Effector memory CD4-positive, alpha-beta T cell (primary cell): ENCODE measurements at regions not wholly inside any gene's neighbourhood (a gene's known extent, or its start where the extent isn't known, plus 50 kb on each side); places are given as distances from the start of the nearest gene placed in this dataset.

ENCODE experiments used
- DNase-seq, 3 donors: peaks; one replicate each; pipeline ENCODE4 v3.0.0-alpha.2; 2020
- H3K27ac ChIP-seq: 2 replicates; pipeline ENCODE4 v1.7.0; 2013; ENCODE audit warnings: mild to moderate bottlenecking, low read length, moderate library complexity; ENCODE audit not compliant: insufficient read depth, poor library complexity, severe bottlenecking
- H3K27me3 ChIP-seq: replicated peaks from 2 replicates; pipeline ENCODE4 v1.7.0; 2013; ENCODE audit warnings: mild to moderate bottlenecking, low read length; ENCODE audit not compliant: insufficient read depth, control insufficient read depth, poor library complexity, severe bottlenecking
- H3K36me3 ChIP-seq: 2 replicates; pipeline ENCODE4 v1.7.0; 2013; ENCODE audit warnings: mild to moderate bottlenecking, low read length, moderate library complexity; ENCODE audit not compliant: control insufficient read depth, insufficient read depth
- H3K4me1 ChIP-seq: 2 replicates; pipeline ENCODE4 v1.7.0; 2013; ENCODE audit warnings: low read length, mild to moderate bottlenecking; ENCODE audit not compliant: control insufficient read depth, insufficient read depth, poor library complexity, severe bottlenecking
- H3K4me3 ChIP-seq: 2 replicates; pipeline ENCODE4 v1.7.0; 2013; ENCODE audit warnings: low read length, low read depth, mild to moderate bottlenecking; ENCODE audit not compliant: insufficient read depth, poor library complexity, severe bottlenecking
- H3K9me3 ChIP-seq: 2 replicates; pipeline ENCODE4 v1.7.0; 2013; ENCODE audit warnings: mild to moderate bottlenecking, low read length, moderate library complexity; ENCODE audit not compliant: control insufficient read depth

DNA sequence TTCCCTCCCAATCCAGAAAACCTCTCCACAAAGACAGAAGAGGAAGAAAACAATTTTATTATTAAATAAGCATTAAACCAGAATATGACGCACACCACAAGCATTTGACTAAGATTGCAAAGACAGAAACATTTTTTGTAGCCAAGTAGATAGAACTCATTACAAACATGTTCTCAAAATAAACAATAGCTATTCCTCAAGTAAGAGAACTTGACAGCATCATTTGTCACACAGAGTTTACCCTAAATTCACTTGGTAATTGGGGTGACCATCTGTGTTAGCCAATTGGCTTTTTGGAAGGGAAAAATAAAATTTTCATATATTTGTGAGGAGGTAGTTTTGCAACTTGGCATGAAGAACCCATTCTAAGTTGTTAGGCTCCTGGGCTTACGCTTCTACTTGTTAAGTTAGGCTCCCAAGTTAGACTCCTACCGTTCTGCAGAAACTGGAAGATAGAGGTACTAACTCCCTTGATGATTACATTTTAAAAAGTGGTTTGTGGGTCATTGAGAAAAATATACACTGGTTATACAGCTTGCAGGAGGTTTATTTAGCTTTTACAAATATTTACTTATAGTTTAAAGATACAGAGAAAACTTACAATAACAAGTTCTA is 618.6 kb upstream of the CNTNAP2 start:
- H3K27ac ChIP-seq: no peak overlapping the region
- no peak for DNase-seq
- no peaks in the 10 kb centered on the region for H3K9me3 ChIP-seq
- no peaks in the 10 kb centered on the region for H3K4me1 ChIP-seq
- no peaks in the 10 kb centered on the region for H3K36me3 ChIP-seq
- H3K27me3 ChIP-seq: no peaks in the 10 kb centered on the region
- H3K4me3 ChIP-seq: no peak overlapping the region

DNA sequence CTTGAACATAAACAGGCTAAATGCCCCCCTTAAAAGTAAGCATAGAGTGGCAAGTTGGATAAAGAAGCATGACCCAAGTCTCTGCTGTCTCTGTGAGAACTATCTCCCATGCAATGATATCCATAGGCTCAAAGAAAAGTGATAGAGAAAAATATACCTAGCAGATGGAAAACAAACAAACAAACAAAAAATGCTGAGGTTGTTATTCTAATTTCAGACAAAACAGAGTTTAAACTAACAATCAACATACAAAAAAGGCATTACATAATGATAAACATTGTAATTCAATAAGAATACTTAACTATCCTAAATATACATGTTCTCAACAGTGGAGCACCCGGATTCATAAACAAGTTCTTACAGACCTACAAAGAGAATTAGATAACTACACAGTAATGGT is 626.2 kb upstream of the CNTNAP2 start:
- Histone ChIP-seq H3K4me3 (no peak overlapping the region), H3K27me3 (no peaks in the 10 kb centered on the region), H3K9me3 (no peaks in the 10 kb centered on the region), H3K36me3 (no peaks in the 10 kb centered on the region), H3K4me1 (no peaks in the 10 kb centered on the region), H3K27ac (no peak overlapping the region)
- DNase-seq: no peak

DNA sequence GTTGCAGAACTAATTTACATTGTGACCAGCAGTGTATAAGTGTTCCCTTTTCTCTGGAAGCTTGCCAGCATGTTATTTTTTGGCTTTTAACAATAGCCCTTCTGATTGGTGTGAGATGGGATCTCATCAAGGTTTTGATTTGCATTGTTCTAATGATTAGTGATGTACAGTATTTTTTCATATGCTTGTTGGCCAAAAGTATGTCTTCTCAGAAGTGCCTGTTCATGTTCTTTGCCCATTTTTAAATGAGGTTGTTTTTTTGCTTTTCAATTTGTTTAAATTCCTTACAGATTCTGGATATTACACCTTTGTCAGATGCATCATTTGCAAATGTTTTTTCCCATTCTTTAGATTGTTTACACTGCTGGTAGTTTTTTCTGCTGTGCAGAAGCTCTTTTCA is 627.0 kb upstream of the CNTNAP2 start:
- no peaks in the 10 kb centered on the region for H3K27me3 ChIP-seq
- H3K27ac ChIP-seq: no peak overlapping the region
- H3K9me3 ChIP-seq: no peaks in the 10 kb centered on the region
- DNase-seq: no peak
- no peaks in the 10 kb centered on the region for H3K4me1 ChIP-seq
- H3K36me3 ChIP-seq: no peaks in the 10 kb centered on the region
- no peak overlapping the region for H3K4me3 ChIP-seq

DNA sequence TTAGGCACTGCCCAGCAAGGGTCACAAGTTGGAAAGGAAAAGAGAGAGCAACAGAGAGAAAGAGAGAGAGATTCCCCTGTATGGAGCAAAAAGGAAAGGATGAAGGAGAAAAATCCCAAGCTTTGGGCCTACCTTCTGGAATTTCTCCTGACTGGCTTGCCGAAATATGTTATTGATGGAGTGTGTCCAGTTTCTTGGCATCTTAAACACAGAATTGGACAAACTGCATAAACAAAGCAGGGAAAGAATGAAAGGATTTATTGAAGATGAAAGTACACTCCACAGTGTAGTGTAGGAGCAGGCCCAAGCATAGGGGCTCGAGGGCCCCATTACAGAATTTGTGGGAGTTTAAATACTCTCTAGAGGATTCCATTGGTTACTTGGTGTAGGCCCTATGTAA is 627.8 kb upstream of the CNTNAP2 start:
- H3K4me1 ChIP-seq: no peaks in the 10 kb centered on the region
- no peak overlapping the region for H3K27ac ChIP-seq
- H3K9me3 ChIP-seq: no peaks in the 10 kb centered on the region
- no peak for DNase-seq
- H3K4me3 ChIP-seq: no peak overlapping the region
- no peaks in the 10 kb centered on the region for H3K27me3 ChIP-seq
- no peaks in the 10 kb centered on the region for H3K36me3 ChIP-seq

DNA sequence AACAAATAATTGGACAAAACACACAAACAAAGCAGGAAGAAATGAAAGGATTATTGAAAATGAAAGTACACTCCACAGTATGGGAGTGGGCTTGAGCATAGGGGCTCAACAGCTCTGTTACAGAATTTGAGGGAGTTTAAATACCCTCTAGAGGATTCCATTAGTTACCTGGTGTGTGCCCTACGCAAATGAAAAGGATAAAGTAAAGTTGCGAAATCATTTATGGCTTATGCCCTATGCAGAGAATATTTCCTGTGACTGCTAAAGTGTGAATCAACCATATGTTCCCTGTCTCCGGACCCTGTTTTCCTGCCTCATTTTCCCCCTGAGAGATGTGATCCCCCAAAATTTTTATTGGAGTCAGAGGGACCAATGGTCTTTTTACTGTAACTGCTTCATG is 634.6 kb upstream of the CNTNAP2 start:
- no peak for DNase-seq
- no peaks in the 10 kb centered on the region for H3K4me1 ChIP-seq
- H3K27me3 ChIP-seq: no peaks in the 10 kb centered on the region
- H3K4me3 ChIP-seq: no peak overlapping the region
- H3K27ac ChIP-seq: no peak overlapping the region
- no peaks in the 10 kb centered on the region for H3K9me3 ChIP-seq
- no peaks in the 10 kb centered on the region for H3K36me3 ChIP-seq

DNA sequence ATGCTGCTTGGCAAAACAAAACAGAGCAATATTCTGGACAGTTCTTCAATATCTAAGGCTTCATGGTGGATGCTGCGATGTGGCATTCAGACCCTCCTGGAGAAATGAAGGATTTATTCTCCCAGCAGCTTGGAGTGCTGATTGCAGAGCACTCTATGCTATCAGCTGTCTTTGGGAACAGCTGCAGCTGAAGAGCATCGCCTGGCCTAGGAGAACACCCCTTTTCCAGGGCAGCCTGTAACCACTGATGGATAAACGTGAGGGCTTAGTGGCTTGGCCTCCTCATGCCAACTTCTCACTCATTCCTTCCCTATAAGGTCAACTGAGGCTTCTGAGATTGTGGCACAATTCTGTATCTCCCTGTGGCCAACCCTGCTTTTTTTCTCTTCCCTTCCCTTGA is 638.1 kb upstream of the CNTNAP2 start:
- Histone ChIP-seq H3K4me1 (no peaks in the 10 kb centered on the region), H3K27ac (no peak overlapping the region), H3K27me3 (no peaks in the 10 kb centered on the region), H3K9me3 (no peaks in the 10 kb centered on the region), H3K36me3 (no peaks in the 10 kb centered on the region), H3K4me3 (no peak overlapping the region)
- DNase-seq: no peak

DNA sequence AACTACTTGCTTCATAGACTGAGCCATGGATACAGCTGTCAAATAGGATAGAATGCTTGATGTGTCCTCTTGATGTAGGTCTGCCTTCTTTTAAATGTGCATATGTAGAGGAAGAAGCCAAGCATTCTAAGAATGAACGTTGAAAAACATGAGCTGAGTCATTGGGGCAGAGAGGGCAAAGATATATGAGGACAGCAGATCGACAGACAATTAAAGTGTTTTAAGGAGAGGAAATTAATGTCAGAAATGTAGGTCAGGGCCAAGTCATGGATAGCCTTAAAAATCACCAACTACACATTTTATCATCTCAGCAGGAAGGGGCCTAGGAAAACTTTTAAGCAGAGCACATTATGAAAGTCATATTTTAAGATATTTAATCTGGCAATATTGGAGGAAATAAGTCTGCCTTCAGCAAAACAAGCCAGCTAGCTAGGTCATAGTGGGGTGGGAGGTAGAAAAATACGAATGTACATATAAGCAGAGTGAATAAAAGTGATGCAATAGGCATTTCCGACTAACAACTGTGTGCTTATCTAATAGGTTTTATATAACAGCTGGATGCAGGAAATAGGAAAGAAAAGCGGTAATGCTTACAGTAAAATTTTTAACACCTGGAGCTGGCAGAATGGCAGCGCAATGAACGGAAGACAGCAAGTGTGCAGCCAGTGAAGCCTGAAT is 638.3 kb upstream of the TPK1 start:
- H3K9me3 ChIP-seq: no peaks in the 10 kb centered on the region
- H3K4me3 ChIP-seq: no peak overlapping the region
- no peak for DNase-seq
- H3K27ac ChIP-seq: no peak overlapping the region
- H3K4me1 ChIP-seq: no peaks in the 10 kb centered on the region
- H3K36me3 ChIP-seq: no peaks in the 10 kb centered on the region
- no peaks in the 10 kb centered on the region for H3K27me3 ChIP-seq

DNA sequence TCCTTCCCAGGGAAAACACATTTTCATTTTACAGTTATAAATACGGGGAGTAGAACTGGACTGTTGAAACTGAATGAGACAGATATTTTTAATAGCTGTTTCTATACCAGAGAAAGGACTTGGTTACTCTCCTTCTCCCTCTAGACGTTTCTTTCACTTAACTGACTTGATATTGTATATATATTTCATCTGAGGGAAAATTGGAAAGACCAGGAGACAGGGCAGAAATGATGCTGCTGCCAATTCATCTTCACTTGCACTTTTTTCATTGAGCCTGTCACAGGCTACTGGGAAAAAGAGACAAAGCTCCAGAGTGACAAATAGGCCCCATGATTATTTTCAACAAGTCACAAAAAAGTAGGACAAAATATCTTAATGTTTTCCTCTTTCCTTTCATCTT is 636.0 kb upstream of the TPK1 start:
- Histone ChIP-seq H3K4me1 (no peaks in the 10 kb centered on the region), H3K4me3 (no peak overlapping the region), H3K36me3 (no peaks in the 10 kb centered on the region), H3K27me3 (no peaks in the 10 kb centered on the region), H3K27ac (no peak overlapping the region), H3K9me3 (no peaks in the 10 kb centered on the region)
- no peak for DNase-seq

DNA sequence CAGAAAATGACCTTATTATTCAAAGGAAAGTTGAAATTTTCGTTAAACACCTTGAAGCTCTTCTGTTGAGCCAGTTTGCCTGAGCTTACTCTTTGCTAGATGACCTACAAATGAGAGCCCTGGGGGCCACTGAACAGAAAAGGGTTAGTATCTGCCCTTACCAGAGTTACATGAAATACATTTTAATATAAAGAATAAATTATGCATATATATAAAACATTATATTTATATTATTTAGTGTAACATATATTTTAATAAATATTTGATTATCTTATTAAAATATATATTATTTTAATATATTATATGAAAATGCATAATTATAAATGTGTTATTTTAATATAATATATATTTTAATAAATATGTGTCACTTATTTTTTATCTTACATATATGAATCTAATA is 628.4 kb upstream of the TPK1 start:
- no peak for DNase-seq
- Histone ChIP-seq H3K27ac (no peak overlapping the region), H3K4me3 (no peak overlapping the region), H3K27me3 (no peaks in the 10 kb centered on the region), H3K36me3 (no peaks in the 10 kb centered on the region), H3K9me3 (no peaks in the 10 kb centered on the region), H3K4me1 (no peaks in the 10 kb centered on the region)

DNA sequence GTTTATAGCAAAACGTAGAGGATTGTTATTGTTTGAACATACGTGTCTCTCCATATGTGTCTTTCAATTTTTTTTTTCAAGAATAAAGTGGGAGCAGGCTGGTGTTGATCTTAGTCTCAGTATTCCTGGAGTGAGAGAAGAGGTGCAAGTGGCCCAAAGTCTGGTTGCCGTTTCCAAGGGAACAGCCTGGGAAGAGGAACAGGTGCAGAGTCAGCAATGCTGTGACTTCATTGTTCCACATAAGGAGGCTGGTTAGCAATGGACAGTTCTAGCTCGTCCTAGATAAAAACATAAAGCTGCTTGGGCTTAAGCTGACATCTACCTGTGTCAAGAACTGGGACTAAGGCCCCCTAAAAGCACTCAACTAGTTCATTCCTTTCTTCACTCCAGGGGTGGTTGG is 626.6 kb upstream of the TPK1 start:
- Histone ChIP-seq H3K27me3 (no peaks in the 10 kb centered on the region), H3K4me1 (no peaks in the 10 kb centered on the region), H3K4me3 (no peak overlapping the region), H3K27ac (no peak overlapping the region), H3K36me3 (no peaks in the 10 kb centered on the region), H3K9me3 (no peaks in the 10 kb centered on the region)
- DNase-seq: no peak
